IMR-90 (cell line): ENCODE measurements at regions not wholly inside any gene's neighbourhood (a gene's known extent, or its start where the extent isn't known, plus 50 kb on each side); places are given as distances from the start of the nearest gene placed in this dataset.
A peak's percentile ranks its signal among the peaks of the same experiment; 100 is the strongest.

Experiments
- ATAC-seq: fragments of 200-7000 bp; cut with Tn5 transposase; 2 replicates; pipeline ENCODE4 v1.9.1; 2020; ENCODE audit warnings: low read depth, mild to moderate bottlenecking, moderate library complexity
- BruUV-seq: library from RNA; stranded (reverse); fragments of 400-500 nt; replicated peaks from 2 replicates; lab custom pipeline; 2021; lab: Mats Ljungman, UMichigan
- CTCF ChIA-PET: fragments of 300-600 bp; formaldehyde crosslinking; extraction: SDS; loops from one replicate; lab custom pipeline; 2021; ENCODE audit warnings: antibody characterized with exemption; lab: Yijun Ruan, JAX
- POLR2A ChIA-PET: fragments of 300-600 bp; sonication (Branson Sonifier 250); formaldehyde crosslinking; loops from one replicate; lab custom pipeline; 2022; ENCODE audit warnings: antibody characterized with exemption; ENCODE audit not compliant: unreplicated experiment; lab: Charles Lee
- DNase-seq: peaks from one replicate; pipeline ENCODE4 v3.0.0; 2013
- H2AFZ ChIP-seq: replicated peaks from 2 replicates; pipeline ENCODE3; 2013; ENCODE audit warnings: low read length, mild to moderate bottlenecking; ENCODE audit not compliant: poor library complexity
- H2AK5ac ChIP-seq: 2 replicates; pipeline ENCODE4 v1.6.1; 2013; ENCODE audit warnings: low read depth, low read length, inconsistent platforms
- H2AK9ac ChIP-seq: replicated peaks from 2 replicates; pipeline ENCODE3; 2013; ENCODE audit warnings: mild to moderate bottlenecking, low read depth, low read length, moderate library complexity; ENCODE audit not compliant: poor library complexity
- H2BK120ac ChIP-seq: 2 replicates; pipeline ENCODE4 v1.6.1; 2013; ENCODE audit warnings: low read depth, low read length, inconsistent platforms
- H2BK15ac ChIP-seq: 3 replicates; pipeline ENCODE4 v1.6.1; 2013; ENCODE audit warnings: low read depth, low read length, inconsistent platforms
- H2BK20ac ChIP-seq: 2 replicates; pipeline ENCODE4 v1.6.1; 2013; ENCODE audit warnings: low read depth, mild to moderate bottlenecking, inconsistent platforms, low read length, moderate library complexity
- H2BK5ac ChIP-seq: 2 replicates; pipeline ENCODE4 v1.6.1; 2013; ENCODE audit warnings: mild to moderate bottlenecking, low read depth, low read length, inconsistent platforms; ENCODE audit not compliant: poor library complexity, severe bottlenecking
- H3K14ac ChIP-seq: replicated peaks from 2 replicates; pipeline ENCODE4 v1.6.1; 2013; ENCODE audit warnings: low read depth, low read length, inconsistent platforms
- H3K18ac ChIP-seq: 2 replicates; pipeline ENCODE4 v1.6.1; 2013; ENCODE audit warnings: low read depth, low read length, control low read depth
- H3K23ac ChIP-seq: 2 replicates; pipeline ENCODE4 v1.6.1; 2013; ENCODE audit warnings: low read depth, low read length, inconsistent platforms
- H3K27ac ChIP-seq: 2 replicates; pipeline ENCODE4 v1.5.1; 2013; ENCODE audit warnings: mild to moderate bottlenecking, control low read depth, low read length; ENCODE audit not compliant: insufficient read depth
- H3K27me3 ChIP-seq: 2 replicates; pipeline ENCODE4 v1.6.1; 2013; ENCODE audit warnings: low read length; ENCODE audit not compliant: control insufficient read depth, insufficient read depth
- H3K36me3 ChIP-seq: 2 replicates; pipeline ENCODE4 v1.6.1; 2013; ENCODE audit warnings: low read length, mixed read lengths; ENCODE audit not compliant: control insufficient read depth, insufficient read depth
- H3K4ac ChIP-seq: 2 replicates; pipeline ENCODE4 v1.6.1; 2013; ENCODE audit warnings: low read depth, low read length, inconsistent platforms
- H3K4me1 ChIP-seq: 2 replicates; pipeline ENCODE4 v1.6.1; 2013; ENCODE audit warnings: low read length, mixed read lengths; ENCODE audit not compliant: control insufficient read depth, insufficient read depth
- H3K4me2 ChIP-seq: 2 replicates; pipeline ENCODE4 v1.6.1; 2013; ENCODE audit warnings: low read depth, mild to moderate bottlenecking, control low read depth, low read length, moderate library complexity
- H3K4me3 ChIP-seq: 2 replicates; pipeline ENCODE4 v1.5.1; 2013; ENCODE audit warnings: low read depth, mild to moderate bottlenecking, control low read depth, low read length, moderate library complexity; ENCODE audit not compliant: insufficient read depth
- H3K56ac ChIP-seq: 2 replicates; pipeline ENCODE4 v1.6.1; 2013; ENCODE audit warnings: low read length, inconsistent platforms; ENCODE audit not compliant: insufficient read depth; ENCODE audit errors: extremely low read depth
- H3K79me1 ChIP-seq, 2 experiments: 2 replicates each; pipeline ENCODE4 v1.6.1; 2013; ENCODE audit warnings: low read length in 2 of 2, inconsistent platforms in 1 of 2, low read depth in 1 of 2
- H3K9ac ChIP-seq: 2 replicates; pipeline ENCODE4 v1.6.1; 2013; ENCODE audit warnings: low read depth, low read length, control low read depth
- H3K9me1 ChIP-seq: 2 replicates; pipeline ENCODE4 v1.6.1; 2013; ENCODE audit warnings: low read length, inconsistent platforms; ENCODE audit not compliant: insufficient read depth
- H3K9me3 ChIP-seq: 2 replicates; pipeline ENCODE4 v1.6.1; 2013; ENCODE audit warnings: low read length; ENCODE audit not compliant: control insufficient read depth, insufficient read depth
- H4K20me1 ChIP-seq: 2 replicates; pipeline ENCODE4 v1.6.1; 2013; ENCODE audit warnings: low read length, inconsistent platforms; ENCODE audit not compliant: insufficient read depth
- H4K5ac ChIP-seq: 2 replicates; pipeline ENCODE4 v1.6.1; 2013; ENCODE audit warnings: mild to moderate bottlenecking, low read depth, low read length, control low read depth
- H4K8ac ChIP-seq, 2 experiments: 2 replicates each; pipeline ENCODE4 v1.6.1; 2013; ENCODE audit warnings: low read depth in 2 of 2, low read length in 2 of 2, control low read depth in 1 of 2, inconsistent platforms in 1 of 2
- H4K91ac ChIP-seq: 2 replicates; pipeline ENCODE4 v1.6.1; 2013; ENCODE audit warnings: low read depth, low read length, inconsistent platforms; ENCODE audit not compliant: insufficient read depth
- CEBPB ChIP-seq: IDR thresholded peaks from 2 replicates; pipeline ENCODE4 v1.6.1; 2012; ENCODE audit warnings: low read depth, low read length, improper control_type of control experiment
- CTCF ChIP-seq: conservative IDR thresholded peaks from 2 replicates; pipeline ENCODE4 v1.5.1; 2012; ENCODE audit warnings: mild to moderate bottlenecking, low read depth, low read length, improper control_type of control experiment
- FOS ChIP-seq: fragments of 150-350 bp; IDR thresholded peaks from 2 replicates; pipeline ENCODE4 v1.6.1; 2016; ENCODE audit warnings: low read depth, low read length
- RAD21 ChIP-seq: IDR thresholded peaks from 2 replicates; pipeline ENCODE4 v1.6.1; 2012; ENCODE audit warnings: low read length, improper control_type of control experiment
- SMC3 ChIP-seq: fragments of 150-350 bp; IDR thresholded peaks from 2 replicates; pipeline ENCODE4 v1.6.1; 2016; ENCODE audit warnings: low read depth, mild to moderate bottlenecking, antibody characterized with exemption, low read length, moderate library complexity
- WGBS, 2 experiments: methylation state at CpG; one replicate each; pipeline versions ENCODE4 v1.1.5 to v1.1.7; 2013; ENCODE audit warnings: missing lambda C conversion rate in 2 of 2; ENCODE audit not compliant: insufficient read length in 1 of 2; ENCODE audit errors: extremely low coverage in 2 of 2; 5-methylcytosine and 5-hydroxymethylcytosine counted together
- dilution Hi-C: fragments of 300-500 bp; cut with HindIII; formaldehyde crosslinking; loops from one replicate; pipeline ENCODE4 v1.14.3; 2018; ENCODE audit warnings: low sequenced_read_pairs; ENCODE audit not compliant: unreplicated experiment
- in situ Hi-C: fragments of 300-500 bp; cut with MboI; formaldehyde crosslinking; loops from 3 replicates; pipeline ENCODE4 v1.14.3; 2019; ENCODE audit warnings: low sequenced_read_pairs, inconsistent platforms, mixed read lengths
- intact Hi-C: fragments of 100-400 bp; cut with micrococcal nuclease; formaldehyde crosslinking; loops from 2 replicates; pipeline ENCODE4 v1.10.0; 2022

- no peak for TF ChIP-seq CTCF
Observed at GRCh38 chr3:29171043-29171990, 109.6 kb upstream of the RBMS3 start (continued).

- 0 out of 2 replicates have a peak overlapping the region, but pooled peaks have one; percentile 6 for H2BK120ac ChIP-seq
- no peak overlapping the region for H2BK5ac ChIP-seq
- TF ChIP-seq SMC3 (no peak), FOS (no peak), CEBPB (no peak), RAD21 (no peak)
- in situ Hi-C loops: no loop called here
- no peaks in the 10 kb centered on the region for H3K9me3 ChIP-seq
- no peak overlapping the region for H3K4me3 ChIP-seq
- H4K91ac ChIP-seq: no peak overlapping the region
- H2AK5ac ChIP-seq: no peak overlapping the region
- H3K79me1 ChIP-seq: no peaks in the 10 kb centered on the region
- H2BK20ac ChIP-seq: no peak overlapping the region
- CTCF ChIA-PET: no interaction called here
- DNase-seq (no peak), ATAC-seq (no peak)
- H3K27ac ChIP-seq: no peak overlapping the region
- H4K20me1 ChIP-seq: no peaks in the 10 kb centered on the region
- H3K56ac ChIP-seq: no peak overlapping the region
- 0 out of 2 replicates have a peak overlapping the region, but pooled peaks have one; percentile 9 for H3K4ac ChIP-seq
- intact Hi-C loops: no loop called here
- H4K5ac ChIP-seq: no peak overlapping the region
- no peak overlapping the region for H2BK15ac ChIP-seq
- H3K9me1 ChIP-seq: no peaks in the 10 kb centered on the region
- no peak overlapping the region for H3K23ac ChIP-seq
- POLR2A ChIA-PET: no interaction called here
- H3K18ac ChIP-seq: no peak overlapping the region
- dilution Hi-C loops: no loop called here
- no peak overlapping the region for H2AK9ac ChIP-seq
- BruUV-seq: no TSS peak
- H4K8ac ChIP-seq: no peak overlapping the region
- peaks cover 2% of the 10 kb centered on the region; the same call in 1 of the 2 replicates for H3K4me1 ChIP-seq
- no peaks in the 10 kb centered on the region for H3K36me3 ChIP-seq
- H3K9ac ChIP-seq: no peak overlapping the region
- WGBS, 2 experiments: no CpG with 5 or more reads among the region's 2 CpGs
- no peak overlapping the region for H3K4me2 ChIP-seq
- H2AFZ ChIP-seq: no peak overlapping the region
- no peaks in the 10 kb centered on the region for H3K27me3 ChIP-seq
- no peak overlapping the region for H3K14ac ChIP-seq
Observed at GRCh38 chr3:29176501-29176900, 104.4 kb upstream of the RBMS3 start.
